ENCODE measurements at regions not wholly inside any gene's neighbourhood (a gene's known extent, or its start where the extent isn't known, plus 50 kb on each side); places are given as distances from the start of the nearest gene placed in this dataset.

DNA sequence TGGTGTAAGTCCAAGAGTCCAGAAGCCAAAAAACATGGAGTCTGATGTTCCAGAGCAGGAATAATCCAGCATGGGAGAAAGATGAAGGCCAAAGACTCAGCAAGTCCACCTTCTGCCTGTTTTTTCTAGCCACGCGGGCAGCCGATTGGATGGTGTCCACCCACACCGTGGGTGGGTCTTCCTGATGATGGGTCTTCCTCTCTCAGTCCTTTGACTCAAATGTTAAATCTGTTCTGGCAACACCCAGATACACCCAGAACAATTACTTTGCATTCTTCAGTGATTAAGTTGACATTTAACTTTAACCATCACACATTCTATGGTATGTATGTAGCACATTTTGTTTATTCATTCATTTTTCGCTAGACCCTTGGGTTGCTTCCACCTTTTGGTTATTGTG, 944.4 kb downstream of the PLA2G4A start:
- TF ChIP-seq CTCF (conservative IDR thresholded peaks at IDR 0.05; ENCODE audit: low read depth in 2 of 2) (no peak), STAT1 (IDR thresholded peaks at IDR 0.05; ENCODE audit: unreplicated experiment) (no peak), EZH2 (IDR thresholded peaks at IDR 0.05; ENCODE audit: low read depth, unreplicated experiment) (no peak), JUNB (IDR thresholded peaks at IDR 0.05; ENCODE audit: unreplicated experiment) (no peak), POLR2AphosphoS5 (IDR thresholded peaks at IDR 0.05; ENCODE audit: low read depth) (no peak), EZH2phosphoT487 (IDR thresholded peaks at IDR 0.05; ENCODE audit: unreplicated experiment) (no peak), NANOG (IDR thresholded peaks at IDR 0.05; ENCODE audit: borderline replicate concordance) (no peak), CREB1 (CRISPR knock-in tag; IDR thresholded peaks at IDR 0.05; ENCODE audit: low read depth) (no peak), ZNF331 (CRISPR knock-in tag; IDR thresholded peaks at IDR 0.05; ENCODE audit: low read depth) (no peak)
- TF ChIP-seq, protein P1, sequence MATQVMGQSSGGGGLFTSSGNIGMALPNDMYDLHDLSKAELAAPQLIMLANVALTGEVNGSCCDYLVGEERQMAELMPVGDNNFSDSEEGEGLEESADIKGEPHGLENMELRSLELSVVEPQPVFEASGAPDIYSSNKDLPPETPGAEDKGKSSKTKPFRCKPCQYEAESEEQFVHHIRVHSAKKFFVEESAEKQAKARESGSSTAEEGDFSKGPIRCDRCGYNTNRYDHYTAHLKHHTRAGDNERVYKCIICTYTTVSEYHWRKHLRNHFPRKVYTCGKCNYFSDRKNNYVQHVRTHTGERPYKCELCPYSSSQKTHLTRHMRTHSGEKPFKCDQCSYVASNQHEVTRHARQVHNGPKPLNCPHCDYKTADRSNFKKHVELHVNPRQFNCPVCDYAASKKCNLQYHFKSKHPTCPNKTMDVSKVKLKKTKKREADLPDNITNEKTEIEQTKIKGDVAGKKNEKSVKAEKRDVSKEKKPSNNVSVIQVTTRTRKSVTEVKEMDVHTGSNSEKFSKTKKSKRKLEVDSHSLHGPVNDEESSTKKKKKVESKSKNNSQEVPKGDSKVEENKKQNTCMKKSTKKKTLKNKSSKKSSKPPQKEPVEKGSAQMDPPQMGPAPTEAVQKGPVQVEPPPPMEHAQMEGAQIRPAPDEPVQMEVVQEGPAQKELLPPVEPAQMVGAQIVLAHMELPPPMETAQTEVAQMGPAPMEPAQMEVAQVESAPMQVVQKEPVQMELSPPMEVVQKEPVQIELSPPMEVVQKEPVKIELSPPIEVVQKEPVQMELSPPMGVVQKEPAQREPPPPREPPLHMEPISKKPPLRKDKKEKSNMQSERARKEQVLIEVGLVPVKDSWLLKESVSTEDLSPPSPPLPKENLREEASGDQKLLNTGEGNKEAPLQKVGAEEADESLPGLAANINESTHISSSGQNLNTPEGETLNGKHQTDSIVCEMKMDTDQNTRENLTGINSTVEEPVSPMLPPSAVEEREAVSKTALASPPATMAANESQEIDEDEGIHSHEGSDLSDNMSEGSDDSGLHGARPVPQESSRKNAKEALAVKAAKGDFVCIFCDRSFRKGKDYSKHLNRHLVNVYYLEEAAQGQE (IDR thresholded peaks at IDR 0.05; ENCODE audit: unreplicated experiment) = no peak
- TF ChIP-seq, protein P2, sequence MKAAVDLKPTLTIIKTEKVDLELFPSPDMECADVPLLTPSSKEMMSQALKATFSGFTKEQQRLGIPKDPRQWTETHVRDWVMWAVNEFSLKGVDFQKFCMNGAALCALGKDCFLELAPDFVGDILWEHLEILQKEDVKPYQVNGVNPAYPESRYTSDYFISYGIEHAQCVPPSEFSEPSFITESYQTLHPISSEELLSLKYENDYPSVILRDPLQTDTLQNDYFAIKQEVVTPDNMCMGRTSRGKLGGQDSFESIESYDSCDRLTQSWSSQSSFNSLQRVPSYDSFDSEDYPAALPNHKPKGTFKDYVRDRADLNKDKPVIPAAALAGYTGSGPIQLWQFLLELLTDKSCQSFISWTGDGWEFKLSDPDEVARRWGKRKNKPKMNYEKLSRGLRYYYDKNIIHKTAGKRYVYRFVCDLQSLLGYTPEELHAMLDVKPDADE (IDR thresholded peaks at IDR 0.05) = no peak

All from GM23338 (cell line).